Trophoblast cell (in vitro differentiated cells and primary cell): ENCODE measurements at regions not wholly inside any gene's neighbourhood (a gene's known extent, or its start where the extent isn't known, plus 50 kb on each side); places are given as distances from the start of the nearest gene placed in this dataset.

ENCODE experiments used
- DNase-seq, 2 donors: peaks; one replicate each; pipeline ENCODE4 v3.0.0-alpha.2; 2016
- H2AFZ ChIP-seq: 2 replicates; pipeline ENCODE4 v1.6.1; 2013; ENCODE audit warnings: low read length, moderate library complexity, mild to moderate bottlenecking; ENCODE audit not compliant: insufficient read depth, poor library complexity
- H2AK5ac ChIP-seq: 2 replicates; pipeline ENCODE4 v1.6.1; 2013; ENCODE audit warnings: mild to moderate bottlenecking, low read length
- H2BK120ac ChIP-seq: 2 replicates; pipeline ENCODE4 v1.6.1; 2013; ENCODE audit warnings: low read length, mild to moderate bottlenecking, moderate library complexity; ENCODE audit not compliant: insufficient read depth, poor library complexity
- H2BK12ac ChIP-seq: 2 replicates; pipeline ENCODE4 v1.6.1; 2013; ENCODE audit warnings: mild to moderate bottlenecking, low read length, moderate library complexity
- H2BK5ac ChIP-seq: 2 replicates; pipeline ENCODE4 v1.6.1; 2013; ENCODE audit warnings: low read length, low read depth, moderate library complexity, mild to moderate bottlenecking; ENCODE audit not compliant: poor library complexity
- H3K14ac ChIP-seq: 2 replicates; pipeline ENCODE4 v1.6.1; 2013; ENCODE audit warnings: mild to moderate bottlenecking, low read length
- H3K18ac ChIP-seq: 2 replicates; pipeline ENCODE4 v1.6.1; 2013; ENCODE audit warnings: mild to moderate bottlenecking, low read length
- H3K23ac ChIP-seq: 2 replicates; pipeline ENCODE4 v1.6.1; 2013; ENCODE audit warnings: low read length
- H3K27ac ChIP-seq: 2 replicates; pipeline ENCODE4 v1.5.1; 2013; ENCODE audit warnings: low read depth, mild to moderate bottlenecking, inconsistent platforms, low read length, moderate library complexity
- H3K27me3 ChIP-seq: 2 replicates; pipeline ENCODE4 v1.6.1; 2013; ENCODE audit warnings: inconsistent platforms, mild to moderate bottlenecking, low read length, moderate library complexity; ENCODE audit not compliant: insufficient read depth
- H3K36me3 ChIP-seq, 2 experiments: 1 replicate in 1 of 2; 2 replicates in 1 of 2; pipeline ENCODE4 v1.6.1; 2013; ENCODE audit warnings: low read length in 2 of 2, mild to moderate bottlenecking in 2 of 2, moderate library complexity in 1 of 2; ENCODE audit not compliant: insufficient read depth in 2 of 2, control insufficient read depth in 1 of 2
- H3K4ac ChIP-seq: 2 replicates; pipeline ENCODE4 v1.6.1; 2013; ENCODE audit warnings: low read depth, mild to moderate bottlenecking, low read length, moderate library complexity
- H3K4me1 ChIP-seq, 2 experiments: 1 replicate in 1 of 2; 2 replicates in 1 of 2; pipeline ENCODE4 v1.6.1; 2013; ENCODE audit warnings: low read length in 2 of 2, mild to moderate bottlenecking in 2 of 2, moderate library complexity in 1 of 2; ENCODE audit not compliant: insufficient read depth in 2 of 2, control insufficient read depth in 1 of 2
- H3K4me2 ChIP-seq: 2 replicates; pipeline ENCODE4 v1.6.1; 2013; ENCODE audit warnings: inconsistent platforms, mild to moderate bottlenecking, low read length, moderate library complexity
- H3K4me3 ChIP-seq: 2 replicates; pipeline ENCODE4 v1.5.1; 2013; ENCODE audit warnings: mild to moderate bottlenecking, low read depth, low read length, inconsistent platforms
- H3K79me1 ChIP-seq: one replicate; pipeline ENCODE4 v1.6.1; 2013; ENCODE audit warnings: low read length
- H3K79me2 ChIP-seq: 2 replicates; pipeline ENCODE4 v1.6.1; 2013; ENCODE audit warnings: low read length, mild to moderate bottlenecking; ENCODE audit not compliant: control insufficient read depth, insufficient read depth, poor library complexity
- H3K9ac ChIP-seq: 2 replicates; pipeline ENCODE4 v1.6.1; 2013; ENCODE audit warnings: mild to moderate bottlenecking, low read length
- H3K9me3 ChIP-seq: 2 replicates; pipeline ENCODE4 v1.6.1; 2013; ENCODE audit warnings: low read depth, mild to moderate bottlenecking, control low read depth, inconsistent platforms, low read length; ENCODE audit not compliant: insufficient read depth
- H4K12ac ChIP-seq: 2 replicates; pipeline ENCODE4 v1.6.1; 2013; ENCODE audit warnings: low read depth, mild to moderate bottlenecking, low read length, moderate library complexity
- H4K8ac ChIP-seq: 2 replicates; pipeline ENCODE4 v1.6.1; 2013; ENCODE audit warnings: low read depth, mild to moderate bottlenecking, low read length, moderate library complexity
- H4K91ac ChIP-seq: one replicate; pipeline ENCODE4 v1.6.1; 2013; ENCODE audit warnings: low read depth, mild to moderate bottlenecking, low read length, moderate library complexity
- WGBS: extraction: QIAGEN DNeasy Blood & Tissue Kit; methylation state at CpG from one replicate; pipeline ENCODE4 v1.1.7; 2013; ENCODE audit warnings: missing lambda C conversion rate; ENCODE audit not compliant: insufficient read length, insufficient coverage; ENCODE audit errors: extremely low coverage; 5-methylcytosine and 5-hydroxymethylcytosine counted together

DNA sequence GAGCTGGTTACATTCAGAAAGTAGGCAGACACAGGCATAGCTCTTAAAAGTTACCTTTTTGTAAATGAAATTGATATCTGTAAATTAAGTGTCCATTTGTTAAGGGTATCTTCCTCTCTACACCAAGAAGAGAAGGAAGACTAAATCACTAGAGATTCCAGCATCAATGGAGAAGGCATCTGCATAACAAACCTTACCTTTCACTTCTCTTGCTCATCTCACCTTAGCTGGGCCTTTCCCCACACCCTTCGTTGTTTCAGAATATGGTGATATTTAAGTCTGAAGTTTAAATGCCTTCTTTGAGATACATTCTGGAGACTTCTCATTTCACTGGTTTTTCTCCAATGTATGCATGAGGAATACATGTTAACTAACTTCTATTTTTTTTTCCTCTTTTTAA, 54.5 kb upstream of the TGFBR2 start:
- Histone ChIP-seq H2BK12ac (no peak overlapping the region), H2BK5ac (no peak overlapping the region), H3K9me3 (peaks cover 2% of the 10 kb centered on the region), H4K12ac (no peak overlapping the region), H3K9ac (no peak overlapping the region), H2AK5ac (no peak overlapping the region), H3K36me3 (no peaks in the 10 kb centered on the region), H3K14ac (no peak overlapping the region), H3K4me1 (peaks cover 0 to 10% of the 10 kb centered on the region in 2 experiments), H2BK120ac (no peak overlapping the region), H3K27ac (no peak overlapping the region), H3K4me2 (no peak overlapping the region), H3K4ac (no peak overlapping the region), H4K8ac (no peak overlapping the region), H2AFZ (no peak overlapping the region), H3K23ac (no peak overlapping the region), H3K79me2 (no peaks in the 10 kb centered on the region), H3K4me3 (no peak overlapping the region), H3K27me3 (no peaks in the 10 kb centered on the region), H4K91ac (no peak overlapping the region), H3K18ac (no peak overlapping the region), H3K79me1 (peaks cover 7% of the 10 kb centered on the region)
- DNase-seq: no peak
- no CpG with 5 or more reads among the region's 1 CpG for WGBS

DNA sequence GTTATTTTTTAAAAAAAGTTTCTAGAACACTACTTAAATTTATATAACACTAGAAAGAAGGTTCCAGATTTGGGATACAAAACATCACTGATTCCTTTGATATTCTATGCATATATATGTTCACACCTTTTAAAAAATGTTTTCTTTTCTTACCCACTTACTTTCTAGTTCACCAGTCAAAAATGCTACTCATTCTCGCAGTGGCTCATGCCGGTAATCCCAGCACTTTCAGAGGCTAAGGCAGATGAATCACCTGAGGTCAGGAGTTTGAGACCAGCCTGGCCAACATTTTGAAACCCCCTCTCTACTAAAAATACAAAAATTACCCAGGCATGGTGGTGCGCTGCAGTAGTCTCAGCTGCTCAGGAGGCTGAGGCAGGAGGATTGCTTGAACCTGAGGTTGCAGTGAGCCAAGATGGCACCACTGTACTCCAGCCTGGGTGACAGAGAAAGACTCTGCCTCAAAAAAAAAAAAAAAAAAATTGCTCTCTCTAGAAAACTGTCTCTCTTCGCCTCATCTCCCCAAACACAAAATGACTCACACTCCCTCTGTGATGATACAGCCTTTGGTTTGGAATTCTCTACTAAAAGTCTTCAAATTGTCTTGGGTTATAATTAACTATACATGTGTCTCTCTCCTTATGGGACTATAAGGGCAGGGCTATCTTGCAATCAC, 52.6 kb upstream of the TGFBR2 start:
- Histone ChIP-seq H2BK5ac (no peak overlapping the region), H2BK12ac (no peak overlapping the region), H3K27ac (no peak overlapping the region), H3K79me2 (no peaks in the 10 kb centered on the region), H3K4me3 (no peak overlapping the region), H4K8ac (peak overlapping the region; percentile 33), H3K18ac (no peak overlapping the region), H2AFZ (no peak overlapping the region), H4K12ac (no peak overlapping the region), H3K36me3 (no peaks in the 10 kb centered on the region), H3K4me2 (no peak overlapping the region), H2BK120ac (no peak overlapping the region), H3K4me1 (peaks cover 0 to 10% of the 10 kb centered on the region in 2 experiments), H3K14ac (no peak overlapping the region), H3K9ac (no peak overlapping the region), H3K27me3 (no peaks in the 10 kb centered on the region), H3K79me1 (peaks cover 7% of the 10 kb centered on the region), H3K9me3 (no peaks in the 10 kb centered on the region), H4K91ac (peak overlapping the region; percentile 22), H2AK5ac (no peak overlapping the region), H3K4ac (no peak overlapping the region), H3K23ac (no peak overlapping the region)
- WGBS: no CpG with 5 or more reads among the region's 4 CpGs
- no peak for DNase-seq

GRCh38 chr3:30554317-30554690, 52.1 kb upstream of the TGFBR2 start:
- no peak overlapping the region for H2AK5ac ChIP-seq

GRCh38 chr3:30555968-30556367, 50.4 kb upstream of the TGFBR2 start:
- peaks cover 0 to 5% of the 10 kb centered on the region in 2 experiments for H3K4me1 ChIP-seq
- H3K23ac ChIP-seq: no peak overlapping the region
- H4K91ac ChIP-seq: no peak overlapping the region
- H2AFZ ChIP-seq: no peak overlapping the region
- H3K27ac ChIP-seq: no peak overlapping the region
- H3K27me3 ChIP-seq: no peaks in the 10 kb centered on the region
- no peak overlapping the region for H3K9ac ChIP-seq
- WGBS: no CpG with 5 or more reads among the region's 2 CpGs
- no peak overlapping the region for H2BK12ac ChIP-seq
- no peak overlapping the region for H3K14ac ChIP-seq
- H4K8ac ChIP-seq: no peak overlapping the region
- H2AK5ac ChIP-seq: no peak overlapping the region
- H3K4me3 ChIP-seq: no peak overlapping the region
- no peak for DNase-seq
- H3K4ac ChIP-seq: no peak overlapping the region
- no peaks in the 10 kb centered on the region for H3K79me2 ChIP-seq
- H3K18ac ChIP-seq: no peak overlapping the region
- H2BK120ac ChIP-seq: no peak overlapping the region
- no peak overlapping the region for H3K4me2 ChIP-seq
- H4K12ac ChIP-seq: no peak overlapping the region
- H3K36me3 ChIP-seq: no peaks in the 10 kb centered on the region
- no peak overlapping the region for H2BK5ac ChIP-seq
- no peaks in the 10 kb centered on the region for H3K9me3 ChIP-seq
- no peaks in the 10 kb centered on the region for H3K79me1 ChIP-seq

More at GRCh38 chr3:30554317-30554690, 52.1 kb upstream of the TGFBR2 start:
- no peak overlapping the region for H4K91ac ChIP-seq
- no peaks in the 10 kb centered on the region for H3K9me3 ChIP-seq
- H2BK5ac ChIP-seq: no peak overlapping the region
- peaks cover 0 to 10% of the 10 kb centered on the region in 2 experiments for H3K4me1 ChIP-seq
- no peak overlapping the region for H4K12ac ChIP-seq
- H3K27me3 ChIP-seq: no peaks in the 10 kb centered on the region
- no peak overlapping the region for H3K4me3 ChIP-seq
- no peak overlapping the region for H3K9ac ChIP-seq
- H4K8ac ChIP-seq: no peak overlapping the region
- peaks cover 4% of the 10 kb centered on the region for H3K79me1 ChIP-seq
- no CpG with 5 or more reads among the region's 1 CpG for WGBS
- no peak overlapping the region for H3K23ac ChIP-seq
- no peak overlapping the region for H3K27ac ChIP-seq
- no peaks in the 10 kb centered on the region for H3K36me3 ChIP-seq
- H2AFZ ChIP-seq: no peak overlapping the region
- no peak overlapping the region for H2BK120ac ChIP-seq
- no peak for DNase-seq
- H2BK12ac ChIP-seq: no peak overlapping the region
- H3K79me2 ChIP-seq: no peaks in the 10 kb centered on the region
- no peak overlapping the region for H3K4ac ChIP-seq
- no peak overlapping the region for H3K18ac ChIP-seq
- H3K4me2 ChIP-seq: no peak overlapping the region
- H3K14ac ChIP-seq: no peak overlapping the region
